ENCODE measurements at regions not wholly inside any gene's neighbourhood (a gene's known extent, or its start where the extent isn't known, plus 50 kb on each side); places are given as distances from the start of the nearest gene placed in this dataset.

DNA sequence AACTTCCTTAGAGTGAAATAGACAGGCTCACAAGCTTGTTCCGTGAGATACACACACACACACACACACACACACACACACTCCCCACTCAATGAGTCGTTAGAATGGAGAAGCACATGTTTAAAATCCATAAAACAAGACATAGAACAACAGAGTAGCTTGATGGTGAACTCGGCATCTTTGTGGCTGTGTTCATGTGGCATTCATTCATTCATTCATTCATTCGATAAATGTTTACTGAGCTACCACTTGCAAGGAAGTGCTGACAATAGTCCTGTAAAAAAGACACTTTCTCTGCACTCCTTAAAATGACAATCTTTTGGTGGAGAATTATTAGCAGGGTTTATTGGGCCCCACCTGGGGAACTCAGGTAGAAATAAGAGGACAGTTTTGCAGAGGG lies 242.0 kb downstream of the FOXA2 start:
- ChIA-PET CTCF (ENCODE audit: low intra/inter-chr PET ratio, low total read pairs) (interaction anchor here (1.7 to 2.1 kb wide), 2 partner anchors 244 to 341 kb away, joined by 6 to 8 read pairs; no protein-coding TSS in a partner anchor), POLR2A (interaction anchor here (1.8 kb wide), 1 partner anchor 241 kb away, joined by 5 read pairs; no protein-coding TSS in a partner anchor)
- H3K9ac ChIP-seq (ENCODE audit: insufficient read depth, low read depth, low read length): no peak overlapping the region
- 33% methylated on average over 4 of the region's 4 CpGs for WGBS (ENCODE audit: low lambda C conversion rate)
- peaks cover 5% of the 10 kb centered on the region; the same call in 1 of the 2 replicates for H3K4me1 ChIP-seq (ENCODE audit: insufficient read depth, low read length)
- H4K20me1 ChIP-seq (ENCODE audit: insufficient read depth, low read length): no peaks in the 10 kb centered on the region
- H3K4me3 ChIP-seq (replicated peaks in 1 of 3; ENCODE audit: insufficient read depth in 1 of 3, low read depth in 2 of 3, low read length in 3 of 3): no peak overlapping the region
- H3K27me3 ChIP-seq (ENCODE audit: control insufficient read depth in 1 of 2, insufficient read depth in 2 of 2, low read length in 2 of 2): peaks cover 0 to 22% of the 10 kb centered on the region in 2 experiments; a peak in 2 of 5 replicates
- H3K36me3 ChIP-seq (replicated peaks in 1 of 2; ENCODE audit: control insufficient read depth in 1 of 2, insufficient read depth in 2 of 2, low read length in 2 of 2): no peaks in the 10 kb centered on the region
- in situ Hi-C loops (cut with HindIII; ENCODE audit: extremely low pct_ligation_motif_present, low pct_unique_long_range_greater_than_20kb) (loop anchor here (25.0 kb wide), 1 partner anchor 645 kb away; no protein-coding TSS in a partner anchor), intact Hi-C loops (cut with micrococcal nuclease; ENCODE audit: unreplicated experiment) (no loop called here)
- TF ChIP-seq HDAC6 (IDR thresholded peaks at IDR 0.05; ENCODE audit: low read depth, low read length) (no peak), ZNF724P (CRISPR knock-in tag; IDR thresholded peaks at IDR 0.05; ENCODE audit: borderline replicate concordance) (no peak), ZFP36L1 (CRISPR knock-in tag; IDR thresholded peaks at IDR 0.05) (no peak), CEBPG (CRISPR knock-in tag; IDR thresholded peaks at IDR 0.05) (no peak), ZNF468 (CRISPR knock-in tag; IDR thresholded peaks at IDR 0.05) (no peak), MEF2D (CRISPR knock-in tag; IDR thresholded peaks at IDR 0.05) (no peak)
- TF ChIP-seq, protein P1, sequence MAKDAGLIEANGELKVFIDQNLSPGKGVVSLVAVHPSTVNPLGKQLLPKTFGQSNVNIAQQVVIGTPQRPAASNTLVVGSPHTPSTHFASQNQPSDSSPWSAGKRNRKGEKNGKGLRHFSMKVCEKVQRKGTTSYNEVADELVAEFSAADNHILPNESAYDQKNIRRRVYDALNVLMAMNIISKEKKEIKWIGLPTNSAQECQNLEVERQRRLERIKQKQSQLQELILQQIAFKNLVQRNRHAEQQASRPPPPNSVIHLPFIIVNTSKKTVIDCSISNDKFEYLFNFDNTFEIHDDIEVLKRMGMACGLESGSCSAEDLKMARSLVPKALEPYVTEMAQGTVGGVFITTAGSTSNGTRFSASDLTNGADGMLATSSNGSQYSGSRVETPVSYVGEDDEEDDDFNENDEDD (CRISPR knock-in tag; IDR thresholded peaks at IDR 0.05; ENCODE audit: borderline replicate concordance): no peak
- TF ChIP-seq, protein P2, sequence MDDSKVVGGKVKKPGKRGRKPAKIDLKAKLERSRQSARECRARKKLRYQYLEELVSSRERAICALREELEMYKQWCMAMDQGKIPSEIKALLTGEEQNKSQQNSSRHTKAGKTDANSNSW (CRISPR knock-in tag; IDR thresholded peaks at IDR 0.05; ENCODE audit: borderline replicate concordance): no peak
- TF ChIP-seq, protein P3, sequence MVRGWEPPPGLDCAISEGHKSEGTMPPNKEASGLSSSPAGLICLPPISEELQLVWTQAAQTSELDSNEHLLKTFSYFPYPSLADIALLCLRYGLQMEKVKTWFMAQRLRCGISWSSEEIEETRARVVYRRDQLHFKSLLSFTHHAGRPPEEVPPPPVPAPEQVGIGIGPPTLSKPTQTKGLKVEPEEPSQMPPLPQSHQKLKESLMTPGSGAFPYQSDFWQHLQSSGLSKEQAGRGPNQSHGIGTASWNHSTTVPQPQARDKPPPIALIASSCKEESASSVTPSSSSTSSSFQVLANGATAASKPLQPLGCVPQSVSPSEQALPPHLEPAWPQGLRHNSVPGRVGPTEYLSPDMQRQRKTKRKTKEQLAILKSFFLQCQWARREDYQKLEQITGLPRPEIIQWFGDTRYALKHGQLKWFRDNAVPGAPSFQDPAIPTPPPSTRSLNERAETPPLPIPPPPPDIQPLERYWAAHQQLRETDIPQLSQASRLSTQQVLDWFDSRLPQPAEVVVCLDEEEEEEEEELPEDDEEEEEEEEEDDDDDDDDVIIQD (CRISPR knock-in tag; IDR thresholded peaks at IDR 0.05; ENCODE audit: low read depth): no peak
- TF ChIP-seq, protein P4, sequence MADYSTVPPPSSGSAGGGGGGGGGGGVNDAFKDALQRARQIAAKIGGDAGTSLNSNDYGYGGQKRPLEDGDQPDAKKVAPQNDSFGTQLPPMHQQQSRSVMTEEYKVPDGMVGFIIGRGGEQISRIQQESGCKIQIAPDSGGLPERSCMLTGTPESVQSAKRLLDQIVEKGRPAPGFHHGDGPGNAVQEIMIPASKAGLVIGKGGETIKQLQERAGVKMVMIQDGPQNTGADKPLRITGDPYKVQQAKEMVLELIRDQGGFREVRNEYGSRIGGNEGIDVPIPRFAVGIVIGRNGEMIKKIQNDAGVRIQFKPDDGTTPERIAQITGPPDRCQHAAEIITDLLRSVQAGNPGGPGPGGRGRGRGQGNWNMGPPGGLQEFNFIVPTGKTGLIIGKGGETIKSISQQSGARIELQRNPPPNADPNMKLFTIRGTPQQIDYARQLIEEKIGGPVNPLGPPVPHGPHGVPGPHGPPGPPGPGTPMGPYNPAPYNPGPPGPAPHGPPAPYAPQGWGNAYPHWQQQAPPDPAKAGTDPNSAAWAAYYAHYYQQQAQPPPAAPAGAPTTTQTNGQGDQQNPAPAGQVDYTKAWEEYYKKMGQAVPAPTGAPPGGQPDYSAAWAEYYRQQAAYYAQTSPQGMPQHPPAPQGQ (CRISPR knock-in tag; IDR thresholded peaks at IDR 0.05; ENCODE audit: borderline replicate concordance): no peak
- TF ChIP-seq, protein P5, sequence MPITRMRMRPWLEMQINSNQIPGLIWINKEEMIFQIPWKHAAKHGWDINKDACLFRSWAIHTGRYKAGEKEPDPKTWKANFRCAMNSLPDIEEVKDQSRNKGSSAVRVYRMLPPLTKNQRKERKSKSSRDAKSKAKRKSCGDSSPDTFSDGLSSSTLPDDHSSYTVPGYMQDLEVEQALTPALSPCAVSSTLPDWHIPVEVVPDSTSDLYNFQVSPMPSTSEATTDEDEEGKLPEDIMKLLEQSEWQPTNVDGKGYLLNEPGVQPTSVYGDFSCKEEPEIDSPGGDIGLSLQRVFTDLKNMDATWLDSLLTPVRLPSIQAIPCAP (CRISPR knock-in tag; IDR thresholded peaks at IDR 0.05; ENCODE audit: low read depth): no peak
- DNase-seq (ENCODE audit: low spot score) (no peak), FAIRE-seq (no peak), ATAC-seq (no peak)
- H3K27ac ChIP-seq (ENCODE audit: extremely low read length, insufficient read depth, low read length): no peak overlapping the region
- no peak overlapping the region for H2AFZ ChIP-seq (ENCODE audit: low read length)
- BruUV-seq (replicated peaks): no TSS peak
- no peak overlapping the region for H3K4me2 ChIP-seq (ENCODE audit: low read depth, low read length)
- H3K79me2 ChIP-seq (ENCODE audit: insufficient read depth, low read length): no peaks in the 10 kb centered on the region
- no peaks in the 10 kb centered on the region for H3K9me3 ChIP-seq (ENCODE audit: low read length)

All from HepG2 (cell line).